Spinal cord (tissue), 10 donors: ENCODE measurements at regions not wholly inside any gene's neighbourhood (a gene's known extent, or its start where the extent isn't known, plus 50 kb on each side); places are given as distances from the start of the nearest gene placed in this dataset. TPM values are rescaled to one million over a fixed set of nuclear protein-coding genes. Genes with fewer than 3 reads are reported as not detected.

Experiments used
- DNase-seq, 6 donors: peaks; one replicate each; pipeline versions ENCODE4 v3.0.0 to v3.0.0-alpha.2; 2013 to 2015; ENCODE audit warnings: low spot score in 6 of 6, low read depth in 4 of 6
- H3K27ac ChIP-seq: one replicate; pipeline ENCODE4 v1.5.1; 2013; ENCODE audit warnings: low read depth, low read length, control low read depth
- H3K27me3 ChIP-seq: one replicate; pipeline ENCODE4 v1.6.1; 2013; ENCODE audit warnings: low read length; ENCODE audit not compliant: control insufficient read depth, insufficient read depth
- H3K36me3 ChIP-seq: one replicate; pipeline ENCODE4 v1.6.1; 2013; ENCODE audit warnings: low read length; ENCODE audit not compliant: control insufficient read depth, insufficient read depth
- H3K4me1 ChIP-seq: one replicate; pipeline ENCODE4 v1.6.1; 2013; ENCODE audit warnings: low read length; ENCODE audit not compliant: control insufficient read depth, insufficient read depth
- H3K4me3 ChIP-seq: one replicate; pipeline ENCODE4 v1.5.1; 2013; ENCODE audit warnings: low read depth, low read length, control low read depth
- H3K9me3 ChIP-seq: one replicate; pipeline ENCODE4 v1.6.1; 2013; ENCODE audit warnings: low read length; ENCODE audit not compliant: control insufficient read depth, insufficient read depth
- WGBS: methylation state at CpG from one replicate; pipeline ENCODE4 v1.1.5; 2013; ENCODE audit warnings: missing lambda C conversion rate; ENCODE audit not compliant: insufficient coverage; 5-methylcytosine and 5-hydroxymethylcytosine counted together
- small RNA-seq: library from RNA; depleted of rRNA; stranded (forward); fragments of <200 nt; gene quantifications from one replicate; pipeline ENCODE3, GENCODE V24; 2014; ENCODE audit warnings: low replicate concordance
- donor health status: healthy.

DNA sequence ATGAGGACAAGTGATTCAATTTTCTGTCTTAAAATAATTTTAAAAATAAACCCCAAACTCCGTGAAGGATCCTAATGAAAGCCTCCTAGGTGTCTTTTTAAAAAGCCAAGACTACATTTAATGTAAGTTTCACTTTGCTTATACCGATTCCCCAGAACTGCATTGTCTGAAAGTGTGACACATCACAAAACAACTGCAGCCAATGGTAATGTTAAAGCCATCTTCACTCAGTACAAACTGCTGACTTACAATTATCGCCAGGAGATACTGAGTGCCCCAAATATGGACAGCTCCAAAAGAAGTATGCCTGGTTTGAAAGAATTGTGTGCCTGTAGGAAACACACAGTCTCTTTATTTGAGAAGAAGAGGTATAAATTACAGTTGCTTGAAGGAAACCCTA lies 73.7 kb upstream of the SPANXB1 start:
- H3K4me3 ChIP-seq, result no peak overlapping the region
- no peaks in the 10 kb centered on the region for H3K36me3 ChIP-seq
- H3K4me1 ChIP-seq, result no peaks in the 10 kb centered on the region
- H3K27me3 ChIP-seq, result no peaks in the 10 kb centered on the region
- DNase-seq, result no peak
- no peaks in the 10 kb centered on the region for H3K9me3 ChIP-seq
- H3K27ac ChIP-seq, result no peak overlapping the region
- 58% methylated on average over 3 of the region's 3 CpGs for WGBS

DNA sequence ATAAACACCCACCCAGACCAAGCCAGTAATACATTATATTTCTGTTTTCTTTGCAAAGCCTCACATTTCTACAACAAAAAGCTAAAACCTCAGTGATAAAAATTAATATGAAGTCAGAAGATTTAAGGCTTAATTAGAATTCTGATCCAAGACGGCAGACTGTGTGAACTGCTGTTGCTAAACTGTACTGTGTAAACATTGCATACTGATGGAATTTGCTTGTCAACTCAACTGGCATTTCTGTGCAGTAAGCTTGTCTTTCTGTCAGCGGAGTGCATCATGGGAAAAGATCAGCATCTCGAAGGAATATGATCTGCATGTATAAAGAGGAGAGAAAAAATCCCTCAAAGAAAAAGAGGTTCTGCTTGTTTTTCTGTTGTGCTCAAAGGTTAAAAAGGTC lies 69.4 kb upstream of the SPANXB1 start:
- no peak overlapping the region for H3K27ac ChIP-seq
- H3K27me3 ChIP-seq, result no peaks in the 10 kb centered on the region
- peak in 1 of 6 donors; percentile 79 for DNase-seq
- 62% methylated on average over 2 of the region's 3 CpGs for WGBS
- no peaks in the 10 kb centered on the region for H3K9me3 ChIP-seq
- H3K36me3 ChIP-seq, result no peaks in the 10 kb centered on the region
- no peaks in the 10 kb centered on the region for H3K4me1 ChIP-seq
- H3K4me3 ChIP-seq, result no peak overlapping the region

DNA sequence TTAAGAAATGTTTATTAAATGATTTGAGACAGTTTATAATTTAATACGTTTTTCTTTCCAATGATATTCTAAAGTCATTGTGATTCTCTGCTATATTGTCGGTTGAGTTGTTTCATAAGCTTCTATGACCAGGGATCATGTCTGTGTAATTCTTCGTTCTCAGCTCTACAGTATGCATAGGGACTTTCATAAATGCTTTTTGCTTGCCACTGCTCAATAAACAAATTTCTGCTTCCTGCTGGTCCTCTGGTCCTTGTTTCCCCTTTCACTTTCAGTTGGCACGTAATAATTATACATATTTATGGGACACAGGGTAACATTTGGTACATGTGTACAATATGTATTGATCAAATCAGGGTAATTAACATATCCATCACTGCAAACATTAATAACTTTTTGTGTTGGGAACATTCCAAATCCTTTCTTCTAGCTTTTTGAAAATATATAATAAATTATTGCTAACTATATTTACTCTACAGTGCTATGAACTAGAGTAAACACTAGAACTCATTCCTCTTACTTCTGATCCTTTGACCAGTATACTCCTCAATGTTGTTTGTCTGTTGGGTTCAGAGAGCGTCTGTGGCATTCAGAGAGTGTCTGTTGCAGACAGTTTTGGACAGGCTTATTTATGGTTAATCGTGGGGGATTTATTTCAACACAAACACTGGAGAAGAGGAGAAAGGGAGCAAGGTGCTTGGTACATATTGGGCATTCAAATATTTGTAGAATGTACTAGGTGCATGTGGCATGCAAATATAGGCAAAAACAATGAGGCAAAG lies 68.3 kb upstream of the SPANXB1 start:
- H3K4me3 ChIP-seq, result no peak overlapping the region
- H3K9me3 ChIP-seq, result no peaks in the 10 kb centered on the region
- no peak overlapping the region for H3K27ac ChIP-seq
- no peak for DNase-seq
- 71% methylated on average over 3 of the region's 6 CpGs for WGBS
- H3K27me3 ChIP-seq, result no peaks in the 10 kb centered on the region
- no peaks in the 10 kb centered on the region for H3K4me1 ChIP-seq
- H3K36me3 ChIP-seq, result no peaks in the 10 kb centered on the region

DNA sequence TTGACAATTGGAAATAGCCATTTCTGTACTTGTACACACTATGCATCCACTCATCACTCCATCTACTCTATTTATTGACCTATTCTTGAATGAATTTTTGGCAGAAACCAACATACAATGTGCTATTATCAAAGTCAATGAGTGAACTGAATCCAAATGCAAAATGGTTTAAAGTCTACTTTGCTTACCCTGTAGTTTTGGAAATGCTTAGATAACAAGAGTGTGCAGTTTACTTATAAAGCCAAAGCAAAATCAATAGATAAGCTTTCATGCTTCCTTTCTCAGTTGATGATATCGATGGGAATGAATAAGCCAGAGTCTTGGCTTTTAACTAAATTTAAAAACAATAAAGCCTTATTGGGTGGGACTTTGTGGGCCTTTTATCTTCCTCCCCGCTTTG lies 58.9 kb upstream of the SPANXB1 start:
- Histone ChIP-seq H3K27ac (no peak overlapping the region), H3K36me3 (no peaks in the 10 kb centered on the region), H3K4me1 (no peaks in the 10 kb centered on the region), H3K4me3 (no peak overlapping the region), H3K9me3 (no peaks in the 10 kb centered on the region), H3K27me3 (no peaks in the 10 kb centered on the region)
- no peak for DNase-seq
- WGBS, result no CpG with 5 or more reads among the region's 2 CpGs

DNA sequence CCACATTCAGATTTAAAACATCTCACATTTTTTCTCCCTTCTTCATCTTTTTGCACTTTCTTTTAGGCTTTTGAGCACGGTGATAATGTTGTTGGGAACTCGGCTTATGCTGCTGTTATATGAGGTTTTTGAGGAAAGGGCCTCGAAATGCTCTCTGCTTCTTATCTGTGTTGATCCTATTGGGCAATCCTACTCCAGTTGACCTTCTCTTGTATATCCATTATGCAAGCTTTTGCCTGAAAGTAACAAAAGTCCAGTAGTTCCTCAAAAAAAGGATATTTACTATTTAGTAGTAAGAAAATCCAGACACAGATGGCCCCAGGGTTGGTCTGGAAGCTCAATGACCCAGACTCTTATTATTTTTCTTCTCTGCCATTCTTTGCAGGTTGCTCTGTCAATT lies 57.7 kb upstream of the SPANXB1 start:
- Histone ChIP-seq H3K4me3 (no peak overlapping the region), H3K4me1 (no peaks in the 10 kb centered on the region), H3K27me3 (no peaks in the 10 kb centered on the region), H3K36me3 (no peaks in the 10 kb centered on the region), H3K27ac (no peak overlapping the region), H3K9me3 (no peaks in the 10 kb centered on the region)
- WGBS, result no CpG with 5 or more reads among the region's 3 CpGs
- DNase-seq, result no peak

DNA sequence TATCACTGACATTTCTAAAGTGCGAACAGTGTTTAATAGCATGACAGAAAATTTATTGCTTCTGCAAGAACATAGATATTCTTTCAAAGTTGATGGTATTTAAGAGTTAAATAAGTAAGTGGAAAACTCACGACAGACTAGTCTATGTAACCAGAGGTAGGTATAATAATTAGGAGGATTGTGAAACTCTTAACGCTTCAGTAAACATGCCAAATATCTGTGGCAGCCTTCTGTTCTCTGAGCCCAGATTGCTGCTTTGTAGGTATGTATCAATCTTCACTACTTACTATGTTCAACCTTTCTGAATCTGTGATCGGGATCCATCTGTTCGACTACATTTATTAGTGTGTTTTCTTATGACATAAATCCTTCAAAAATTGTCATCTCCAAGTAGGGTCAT lies 53.6 kb upstream of the SPANXB1 start:
- H3K9me3 ChIP-seq, result no peaks in the 10 kb centered on the region
- H3K4me1 ChIP-seq, result no peaks in the 10 kb centered on the region
- H3K36me3 ChIP-seq, result no peaks in the 10 kb centered on the region
- WGBS, result 100% methylated on average over 1 of the region's 5 CpGs
- no peaks in the 10 kb centered on the region for H3K27me3 ChIP-seq
- H3K27ac ChIP-seq, result no peak overlapping the region
- no peak overlapping the region for H3K4me3 ChIP-seq
- peak in 1 of 6 donors; percentile 3 for DNase-seq

DNA sequence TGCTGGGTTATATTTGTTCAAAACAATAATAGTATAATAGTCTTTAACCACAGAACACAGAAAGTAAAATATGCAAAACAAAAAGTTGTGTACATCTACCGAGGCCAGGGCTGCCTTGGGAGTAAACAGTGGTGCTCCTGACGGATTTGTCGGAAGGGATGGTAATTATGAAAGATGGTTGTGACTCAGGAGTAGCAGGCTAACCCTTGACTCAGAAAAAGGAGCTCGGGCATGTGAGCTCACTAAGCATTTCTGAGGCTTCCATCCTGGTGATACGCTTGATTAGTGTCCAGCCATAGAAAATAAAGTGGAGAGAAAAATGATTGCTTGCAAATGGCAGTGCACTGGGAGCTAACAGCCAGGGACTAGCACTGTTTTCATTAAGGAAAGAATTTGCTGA lies 53.2 kb upstream of the SPANXB1 start:
- DNase-seq, result peak in 1 of 6 donors; percentile 22
- H3K4me3 ChIP-seq, result no peak overlapping the region
- H3K27me3 ChIP-seq, result no peaks in the 10 kb centered on the region
- H3K9me3 ChIP-seq, result no peaks in the 10 kb centered on the region
- H3K27ac ChIP-seq, result no peak overlapping the region
- no peaks in the 10 kb centered on the region for H3K36me3 ChIP-seq
- 68% methylated on average over 5 of the region's 5 CpGs for WGBS
- no peaks in the 10 kb centered on the region for H3K4me1 ChIP-seq

Small RNA genes lying in the stretch of these regions (small RNA-seq; reads per million reads assigned to genes)
- not detected for gene MIR320D2
